HG03039 (cell line): ENCODE measurements at regions not wholly inside any gene's neighbourhood (a gene's known extent, or its start where the extent isn't known, plus 50 kb on each side); places are given as distances from the start of the nearest gene placed in this dataset.

Experiments used
- ATAC-seq: cut with Tn5 transposase; IDR thresholded peaks from one replicate; pipeline ENCODE4 v1.9.1; 2021; ENCODE audit warnings: mild to moderate bottlenecking, moderate library complexity; ENCODE audit not compliant: unreplicated experiment

DNA sequence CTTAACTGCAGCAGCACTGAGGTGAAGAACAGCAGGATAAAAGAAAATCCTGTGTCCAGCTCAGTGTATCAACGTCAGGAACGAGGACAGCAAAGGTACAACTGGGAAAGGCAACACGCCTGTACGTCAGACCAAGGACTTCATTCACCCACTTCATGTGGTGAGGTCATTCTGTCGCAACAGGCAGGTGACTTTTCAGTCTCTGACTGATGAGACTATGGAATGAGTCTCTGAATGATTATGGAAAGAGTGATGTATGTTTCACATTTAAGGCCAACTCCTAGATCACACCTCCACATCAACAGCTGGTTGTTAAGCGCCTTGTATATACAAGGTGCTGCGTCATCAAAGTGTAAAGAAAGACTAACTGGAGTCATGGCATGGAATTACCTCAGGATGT lies 297.6 kb upstream of the SP8 start:
- ATAC-seq = no peak

DNA sequence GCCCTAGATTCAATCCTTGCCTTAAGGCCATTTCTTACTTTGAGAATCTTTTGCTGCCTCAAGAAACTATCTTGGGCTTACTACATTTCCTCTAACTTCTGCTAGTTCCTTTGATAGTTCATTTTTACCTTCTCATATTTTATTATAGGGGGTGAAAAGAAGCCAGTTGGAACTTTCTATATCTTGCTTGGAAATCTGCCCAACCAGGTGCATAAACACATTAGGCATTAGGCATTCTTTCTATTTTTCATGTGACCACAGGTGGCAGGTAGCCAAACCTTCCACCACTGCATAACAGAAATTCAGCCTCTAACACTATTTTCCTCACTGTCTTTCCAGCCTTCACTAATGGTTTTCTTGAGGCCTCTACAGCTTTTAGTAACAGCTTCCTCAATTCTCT lies 300.0 kb upstream of the SP8 start:
- no peak for ATAC-seq

DNA sequence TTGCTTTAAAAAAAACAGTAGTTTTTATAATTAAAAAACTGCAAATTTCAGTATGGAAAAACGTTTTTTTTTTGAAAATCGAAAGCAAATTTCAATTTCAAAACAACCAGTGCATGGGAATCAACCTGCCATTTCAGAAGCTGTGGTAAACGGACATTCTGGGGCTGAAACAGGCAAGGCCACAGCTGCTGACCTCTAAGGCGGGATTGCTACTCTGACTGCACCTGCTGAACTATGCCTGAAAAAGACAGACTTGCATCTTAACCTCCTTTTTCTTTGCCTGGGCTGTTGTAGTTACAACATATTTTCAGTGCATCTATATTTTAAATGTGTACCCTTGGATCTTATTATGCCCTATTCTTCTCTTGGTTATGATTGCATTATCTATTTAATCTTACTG lies 303.0 kb upstream of the SP8 start:
- no peak for ATAC-seq

DNA sequence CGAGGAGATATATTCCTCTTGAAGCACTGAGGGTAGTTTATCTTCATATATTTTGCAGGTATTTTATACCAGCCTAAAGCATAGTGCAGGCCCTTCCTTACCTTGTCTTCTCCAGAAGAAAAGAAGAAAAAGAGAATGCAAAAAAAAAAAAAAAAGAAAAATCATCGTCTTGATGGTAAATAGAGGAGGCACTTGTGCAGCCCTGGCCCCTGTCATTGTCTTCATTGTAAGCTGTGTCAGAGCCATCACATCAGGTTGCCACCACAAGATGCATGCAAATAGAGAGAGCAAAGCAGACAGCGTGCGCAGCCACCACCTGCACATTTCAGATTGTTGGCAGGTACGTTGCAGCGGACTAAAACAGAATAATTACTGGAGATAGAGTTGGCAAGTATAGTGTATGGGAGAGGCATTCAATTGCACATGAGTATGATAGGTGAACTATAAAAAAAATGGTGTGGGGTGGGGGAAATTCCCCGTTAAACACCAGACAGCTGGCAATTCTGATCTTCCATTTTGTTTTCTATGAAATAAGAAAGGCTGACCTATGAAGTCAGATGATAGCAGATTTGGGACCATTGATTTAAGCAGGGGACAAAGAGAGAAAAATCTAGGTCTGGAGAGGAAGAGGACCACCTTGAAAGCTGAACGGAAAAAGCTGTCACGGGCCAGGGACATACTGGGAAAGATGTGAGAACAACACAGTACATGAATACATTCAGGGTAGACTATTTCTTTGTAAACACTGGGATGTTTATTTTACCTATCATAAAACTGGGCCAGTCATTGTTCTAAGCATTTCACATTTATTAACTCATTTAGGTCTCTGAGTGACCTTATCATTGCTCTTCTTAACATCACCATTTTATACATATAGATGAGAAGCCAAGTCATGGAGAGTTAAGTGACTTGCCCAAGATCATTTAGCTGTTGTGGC lies 306.3 kb upstream of the SP8 start:
- no peak for ATAC-seq

DNA sequence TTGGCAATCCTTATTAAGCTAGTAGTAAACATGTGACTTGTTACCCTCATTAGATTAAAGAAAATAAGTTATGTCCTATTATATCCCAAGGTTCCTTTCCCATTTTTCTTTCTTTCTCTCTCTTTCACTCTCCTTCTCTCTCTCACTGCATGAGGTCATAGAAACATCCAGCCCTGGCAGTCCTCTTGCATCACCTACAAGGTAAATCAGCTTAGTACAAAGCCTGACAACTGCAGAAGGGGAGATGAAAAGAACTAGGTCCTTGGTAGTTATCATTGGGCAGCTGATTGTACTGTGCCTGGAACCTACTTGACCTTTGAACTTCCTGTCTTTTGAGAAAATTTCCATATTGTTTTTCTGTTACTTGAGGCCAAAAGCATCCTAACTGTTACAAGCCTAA lies 307.9 kb upstream of the SP8 start:
- ATAC-seq = no peak

DNA sequence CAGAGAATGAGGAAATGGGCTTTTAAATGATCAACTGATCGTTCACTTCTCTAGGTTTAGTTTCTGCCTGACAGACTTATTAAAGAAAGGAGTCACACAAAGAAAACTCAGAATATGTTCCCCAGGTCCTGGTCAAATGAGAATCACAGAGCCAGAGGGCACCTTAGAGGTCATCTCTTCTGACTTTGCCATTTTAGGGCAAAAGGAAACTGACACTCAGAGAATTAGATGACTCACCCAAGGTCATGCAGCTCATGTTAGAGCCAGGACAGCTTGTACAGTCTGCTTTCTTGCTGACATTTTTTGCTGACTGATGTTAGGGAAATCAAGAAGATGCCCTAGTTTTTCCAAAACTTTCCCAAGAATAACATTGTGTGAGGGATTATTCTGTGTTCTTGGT lies 312.7 kb upstream of the SP8 start:
- ATAC-seq = no peak

DNA sequence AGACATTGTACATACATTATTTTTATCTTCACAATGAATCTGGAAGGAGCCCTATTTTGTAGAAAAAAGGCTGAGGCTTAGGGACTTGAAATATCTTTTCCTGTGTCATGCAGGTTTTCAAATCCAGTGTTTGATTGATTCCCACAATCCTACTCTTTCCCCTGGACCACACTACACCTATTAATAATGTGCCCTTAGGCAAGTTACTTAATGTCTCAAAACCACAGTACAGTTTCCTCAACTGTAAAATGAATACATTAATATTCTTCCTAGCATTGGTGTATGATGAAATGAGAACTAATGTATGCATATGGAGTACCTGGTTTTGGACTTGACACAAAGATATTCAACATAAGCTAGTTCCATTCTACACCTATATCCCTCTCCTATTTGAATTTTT lies 313.3 kb upstream of the SP8 start:
- ATAC-seq = no peak

DNA sequence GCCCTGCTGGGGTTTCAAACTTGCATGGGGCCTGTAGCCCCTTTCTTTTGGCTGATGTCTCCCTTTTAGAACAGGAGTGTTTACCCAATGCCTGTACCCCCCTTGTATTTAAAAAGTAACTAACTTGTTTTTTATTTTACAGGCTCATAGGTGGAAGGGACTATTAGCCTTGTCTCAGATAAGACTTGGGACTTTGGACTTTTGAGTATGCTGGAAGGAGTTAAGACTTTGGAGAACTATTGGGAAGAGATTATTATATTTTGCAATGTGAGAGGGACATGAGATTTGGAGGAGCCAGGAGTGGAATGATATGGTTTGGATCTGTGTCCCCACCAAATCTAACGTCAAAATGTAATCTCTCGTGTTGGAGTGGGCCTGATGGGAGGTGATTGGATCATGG lies 314.9 kb upstream of the SP8 start:
- ATAC-seq = no peak

DNA sequence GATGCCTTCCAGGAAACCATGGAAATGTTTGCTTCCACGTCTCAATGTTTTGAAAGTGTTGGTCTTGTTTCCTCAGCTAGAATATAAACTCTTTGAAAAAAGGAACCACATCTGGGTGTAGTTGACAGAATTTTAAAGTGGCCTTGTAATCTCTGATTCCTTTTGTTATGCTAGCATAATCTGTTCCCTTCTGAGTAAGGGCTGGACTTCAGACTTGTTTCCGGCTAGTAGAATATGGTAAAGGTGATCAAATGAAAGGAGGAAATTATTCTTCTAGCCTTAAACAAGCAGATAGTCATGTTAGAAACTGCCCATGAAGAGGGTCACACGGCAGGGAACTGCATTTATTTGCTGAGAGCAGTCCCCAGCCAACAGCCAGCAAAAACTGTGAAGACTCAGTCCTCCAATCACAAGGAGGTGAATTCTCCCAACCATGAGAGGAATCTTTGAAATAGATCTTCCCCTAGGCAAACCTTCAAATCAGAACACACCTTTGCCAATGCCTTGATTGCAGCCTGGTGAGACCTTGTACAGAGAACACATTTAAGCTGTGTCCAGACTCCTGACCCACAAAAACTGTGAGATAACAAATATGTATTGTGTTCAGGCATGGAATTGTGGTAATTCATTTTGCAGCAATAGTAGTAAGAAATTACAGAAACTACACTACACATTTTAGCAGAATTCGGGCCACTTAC lies 316.9 kb upstream of the SP8 start:
- no peak for ATAC-seq

DNA sequence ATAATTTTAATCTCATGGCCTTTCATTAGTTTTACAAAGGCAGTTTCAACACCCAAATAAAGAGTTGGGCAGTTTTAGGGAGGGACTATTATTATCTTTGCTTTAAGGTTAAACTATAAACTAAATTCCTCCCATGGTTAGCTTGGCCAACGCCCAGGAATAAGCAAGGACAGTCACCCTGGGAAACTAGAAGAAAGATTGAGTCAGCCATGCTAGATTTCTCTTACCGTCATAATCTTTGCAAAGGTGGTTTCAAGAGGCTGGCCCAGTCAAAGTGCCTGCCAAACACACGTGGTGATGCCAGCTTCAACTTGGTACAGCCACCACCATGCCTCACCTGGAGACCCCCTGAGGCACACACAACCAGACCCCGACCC lies 317.4 kb upstream of the SP8 start:
- ATAC-seq = no peak

DNA sequence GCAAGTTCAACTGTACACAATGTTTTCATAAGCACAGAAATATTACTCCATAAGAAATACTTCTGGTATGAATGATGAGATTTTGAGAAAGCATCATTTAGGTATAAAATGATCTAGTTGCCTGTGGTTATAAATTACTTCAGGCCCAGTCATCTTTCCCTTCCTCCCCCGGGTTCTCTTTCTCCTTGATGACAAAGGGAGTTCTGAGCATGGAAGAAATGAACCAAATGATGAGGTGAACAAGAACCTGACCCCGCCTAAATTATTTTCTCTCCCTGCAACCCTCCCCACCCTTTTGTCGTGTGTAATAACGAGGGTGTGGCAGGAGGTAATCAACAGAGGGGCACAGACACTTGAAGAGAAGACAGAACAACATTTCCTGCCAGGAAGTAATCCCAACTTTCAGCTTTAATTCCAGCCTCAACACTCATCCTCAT lies 319.6 kb upstream of the SP8 start:
- ATAC-seq = no peak

DNA sequence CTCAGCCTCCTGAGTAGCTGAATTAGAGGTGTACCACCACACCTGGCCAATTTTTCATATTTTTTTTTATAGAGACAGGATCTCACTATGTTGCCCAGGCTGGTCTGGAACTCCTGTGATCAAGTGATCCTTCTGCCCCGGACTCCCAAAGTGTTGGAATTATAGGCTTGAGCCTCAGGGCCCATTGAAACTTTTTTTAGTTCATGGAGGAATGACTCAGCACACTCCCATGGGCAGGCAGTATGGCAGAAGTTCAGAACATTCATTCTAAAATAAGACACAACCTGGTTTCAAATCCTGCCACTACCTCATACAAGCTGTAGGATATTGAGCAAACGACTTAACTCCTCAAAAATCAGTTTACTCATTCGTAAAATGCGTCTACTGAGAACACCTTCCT lies 320.4 kb upstream of the SP8 start:
- no peak for ATAC-seq

DNA sequence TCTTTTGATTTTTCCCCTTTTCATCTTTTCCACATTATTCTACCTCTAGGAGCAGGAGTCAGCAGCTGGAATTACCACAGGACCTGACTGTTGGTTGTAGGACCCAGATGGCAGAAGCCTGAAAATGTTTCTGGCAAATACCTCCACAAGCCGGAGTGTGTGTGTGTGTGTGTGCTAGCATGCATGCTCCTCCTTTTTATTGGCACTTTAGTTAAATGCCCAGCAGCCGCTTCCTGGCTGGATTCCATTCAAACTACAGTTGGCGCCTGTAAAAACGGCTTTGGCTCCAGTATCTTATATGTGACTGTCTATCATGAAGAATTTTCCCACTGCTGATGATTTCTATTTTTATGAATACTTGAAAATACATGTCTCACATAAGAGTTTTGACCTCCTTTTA lies 319.7 kb upstream of the SP4 start:
- no peak for ATAC-seq

DNA sequence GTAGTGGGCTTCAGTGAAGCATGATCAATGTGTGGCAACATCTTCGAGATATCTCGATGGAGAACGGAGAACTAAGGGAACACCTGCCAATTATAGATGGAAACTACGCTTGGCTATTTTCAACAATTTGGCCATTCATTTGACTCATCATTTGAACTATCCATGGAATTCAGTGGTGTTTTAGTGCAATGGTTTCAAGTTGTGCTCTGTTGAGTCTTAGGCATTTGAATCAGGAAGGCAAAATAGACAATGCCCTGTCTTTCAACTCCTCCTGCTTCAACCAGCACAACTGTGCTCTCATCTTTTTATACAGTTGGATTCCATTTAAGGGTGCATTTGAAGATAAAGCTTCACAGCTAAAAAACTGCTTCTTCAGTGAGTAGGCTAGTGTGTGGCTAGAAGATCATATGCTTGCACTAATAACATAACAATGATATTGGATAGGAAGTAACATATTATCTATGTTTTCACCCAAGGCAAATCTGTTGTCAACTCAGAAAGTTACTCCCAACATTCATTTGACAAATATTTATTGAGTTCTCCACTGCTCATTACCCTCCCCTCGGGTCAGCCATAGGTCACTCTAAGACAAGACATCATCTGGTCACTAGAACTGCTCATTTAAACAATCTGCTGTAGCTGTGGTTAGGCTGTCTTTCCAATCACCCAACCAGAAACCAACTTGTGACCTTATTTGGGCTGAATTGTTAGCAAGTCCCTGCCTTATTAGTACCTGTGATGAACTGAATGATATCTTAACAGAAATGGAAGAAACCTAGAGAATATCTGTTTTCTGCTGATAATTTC lies 314.1 kb upstream of the SP4 start:
- ATAC-seq = no peak

DNA sequence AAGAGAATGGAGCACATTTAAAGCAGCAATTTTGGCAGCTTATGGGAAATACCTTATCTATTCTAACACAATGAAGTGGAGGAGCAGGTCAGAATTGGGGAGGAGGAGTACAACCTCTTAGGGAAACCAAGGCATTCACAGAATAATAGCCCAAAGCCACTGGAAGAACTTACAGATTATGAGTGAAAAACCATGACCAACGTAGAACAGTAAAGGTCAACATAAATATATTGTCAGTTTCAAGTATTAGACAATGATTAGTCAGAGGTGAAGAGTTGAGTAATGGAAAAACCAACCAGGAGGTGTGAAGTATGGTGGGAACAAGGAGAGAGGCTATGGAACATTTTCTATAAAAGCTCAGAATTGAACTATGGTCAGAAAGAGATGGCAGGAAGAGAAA lies 304.3 kb upstream of the SP4 start:
- ATAC-seq = no peak

DNA sequence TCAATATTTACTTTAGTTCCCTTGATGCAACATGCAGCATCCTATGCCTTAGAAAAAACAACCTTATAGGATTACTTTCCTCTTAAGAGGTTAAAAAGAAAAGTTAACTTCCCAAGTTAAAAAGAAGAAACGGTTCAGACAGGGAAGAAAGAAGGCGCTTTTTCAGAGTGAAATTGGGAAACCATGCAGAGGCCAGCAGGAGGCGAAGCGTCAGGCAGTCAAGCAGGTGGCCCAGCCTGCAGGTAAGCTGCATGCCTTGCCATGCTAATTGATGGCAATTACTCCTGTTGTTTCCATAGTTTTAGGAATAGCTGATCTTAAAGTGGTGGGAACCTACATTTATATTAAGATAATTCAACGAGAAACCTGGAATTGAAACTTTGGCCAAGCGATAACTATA lies 302.6 kb upstream of the SP4 start:
- no peak for ATAC-seq

DNA sequence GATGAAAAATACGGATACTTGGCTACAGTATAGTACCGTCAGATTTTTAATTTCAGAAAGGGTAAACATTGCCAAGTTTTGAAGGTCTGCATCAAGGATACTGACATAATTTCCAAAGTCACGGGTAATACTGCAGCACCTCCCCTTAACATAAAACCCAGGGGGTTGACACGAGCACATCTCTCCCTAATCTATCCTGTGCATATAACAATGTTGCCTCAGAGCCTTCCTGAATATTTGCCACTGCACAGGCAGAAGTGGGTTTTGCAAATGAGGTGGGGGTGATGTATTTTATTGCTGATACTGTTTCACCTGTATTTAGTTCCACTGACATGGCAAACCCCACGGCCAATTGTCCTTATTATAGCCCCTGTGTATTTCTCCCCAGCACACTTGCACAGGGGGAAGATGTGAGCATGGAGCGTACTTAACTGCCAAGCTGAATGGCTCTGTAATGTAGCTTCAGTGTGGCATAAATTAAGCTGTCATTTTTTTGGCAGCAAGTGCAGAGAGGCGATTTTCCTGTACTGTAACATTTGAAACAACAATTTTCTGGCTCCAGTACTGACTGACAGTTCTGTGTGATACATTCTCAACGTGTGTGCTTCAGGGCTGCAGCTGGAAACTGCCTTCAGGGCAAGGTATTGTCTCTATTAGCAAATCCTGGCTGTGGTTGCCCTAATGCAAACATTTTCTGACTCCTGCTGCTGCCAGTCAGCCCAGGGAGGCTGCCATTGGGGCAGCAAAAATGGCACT lies 299.6 kb upstream of the SP4 start:
- ATAC-seq = no peak

DNA sequence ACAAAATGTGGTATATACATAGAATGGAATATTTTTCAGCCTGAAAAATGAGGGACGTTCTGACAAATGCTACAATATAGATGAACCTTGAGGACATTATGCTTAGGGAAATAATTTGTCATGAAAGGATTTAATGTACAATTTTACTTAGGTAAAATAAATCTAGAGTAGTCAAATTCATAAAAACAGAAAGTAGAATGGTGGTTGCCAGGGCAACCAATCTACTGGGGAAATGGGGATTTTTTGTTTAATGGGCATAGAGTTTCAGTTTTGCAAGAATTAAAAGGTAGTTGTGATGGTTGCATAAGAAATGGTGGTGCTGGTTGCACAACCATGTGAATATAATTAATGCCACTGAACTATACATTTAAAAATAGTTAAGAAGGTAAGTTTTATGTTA lies 296.0 kb upstream of the SP4 start:
- ATAC-seq = no peak

DNA sequence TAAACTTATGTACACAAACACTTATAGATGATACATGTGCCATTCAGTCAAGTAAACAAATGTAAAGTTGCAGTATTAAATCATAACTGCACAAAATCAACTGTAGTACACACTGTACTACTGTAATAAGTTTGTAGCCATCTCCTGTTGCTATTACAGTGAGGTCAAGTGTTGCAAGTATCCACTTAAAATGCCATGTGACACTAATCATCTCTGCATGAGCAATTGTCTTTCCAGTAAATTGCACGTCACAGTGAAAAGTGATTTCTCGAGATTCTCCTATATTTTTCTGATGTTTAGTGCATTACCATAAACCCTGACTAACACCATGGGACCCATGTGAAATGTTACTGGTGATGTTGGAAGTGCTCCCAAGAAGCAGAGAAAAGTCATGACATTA lies 293.3 kb upstream of the SP4 start:
- no peak for ATAC-seq

DNA sequence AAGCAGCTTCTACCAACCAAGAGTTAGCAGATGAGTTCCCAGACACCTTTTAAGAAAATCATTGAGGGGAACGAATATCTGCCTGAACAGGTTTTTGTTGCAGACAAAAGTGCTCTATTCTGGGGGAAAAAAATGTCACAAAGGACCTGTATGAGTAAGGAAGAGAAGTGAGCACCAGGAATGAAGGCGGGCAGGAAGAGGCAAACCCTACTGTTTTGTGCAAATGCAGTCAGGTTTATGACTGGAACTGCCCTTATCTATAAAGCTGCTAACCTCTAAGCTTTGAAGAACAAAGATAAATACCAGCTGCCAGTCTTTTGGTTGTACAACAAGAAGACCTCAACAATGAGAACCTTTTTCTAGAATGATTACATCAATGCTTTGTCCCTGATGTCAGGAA lies 292.4 kb upstream of the SP4 start:
- ATAC-seq = no peak

DNA sequence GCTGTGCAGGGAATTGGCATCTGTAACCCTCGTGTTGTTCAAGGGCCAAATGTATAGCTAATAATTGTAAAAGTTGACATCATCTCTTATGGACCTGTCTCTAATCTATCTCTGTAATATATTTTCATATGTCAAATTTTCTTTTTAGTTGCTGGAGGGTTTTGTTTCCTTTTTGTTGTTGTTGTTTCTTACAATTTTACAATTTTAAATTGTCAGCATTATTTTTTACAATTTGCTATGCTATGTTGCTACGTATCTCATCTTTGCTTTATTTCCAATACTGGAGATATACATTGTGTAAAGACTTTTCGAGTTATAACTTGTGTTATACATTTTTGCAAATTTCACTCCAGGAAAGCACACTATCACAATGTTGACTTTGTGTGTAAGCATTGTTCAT lies 290.2 kb upstream of the SP4 start:
- no peak for ATAC-seq
